ENCODE measurements at regions not wholly inside any gene's neighbourhood (a gene's known extent, or its start where the extent isn't known, plus 50 kb on each side); places are given as distances from the start of the nearest gene placed in this dataset.

DNA sequence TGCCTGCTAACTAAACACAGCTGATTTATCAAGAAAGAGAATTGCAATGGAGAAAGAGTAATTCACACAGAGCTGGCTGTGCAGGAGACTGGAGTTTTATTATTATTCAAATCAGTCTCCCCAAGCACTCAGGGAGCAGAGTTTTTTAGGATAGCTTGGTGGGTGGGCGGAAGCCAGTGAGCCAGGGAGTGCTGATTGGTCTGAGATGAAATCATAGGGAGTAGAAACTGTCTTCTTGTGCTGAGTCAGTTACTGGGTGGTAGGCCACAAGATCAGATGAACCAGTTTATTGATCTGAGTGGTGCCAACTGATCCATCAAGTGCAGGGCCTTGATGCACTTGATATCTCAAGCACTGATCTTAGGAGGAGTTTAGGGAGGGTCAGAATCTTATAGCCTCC is 891.9 kb upstream of the CADM2 start:
- no peak for DNase-seq (ENCODE audit: low read depth in 2 of 2)

DNA sequence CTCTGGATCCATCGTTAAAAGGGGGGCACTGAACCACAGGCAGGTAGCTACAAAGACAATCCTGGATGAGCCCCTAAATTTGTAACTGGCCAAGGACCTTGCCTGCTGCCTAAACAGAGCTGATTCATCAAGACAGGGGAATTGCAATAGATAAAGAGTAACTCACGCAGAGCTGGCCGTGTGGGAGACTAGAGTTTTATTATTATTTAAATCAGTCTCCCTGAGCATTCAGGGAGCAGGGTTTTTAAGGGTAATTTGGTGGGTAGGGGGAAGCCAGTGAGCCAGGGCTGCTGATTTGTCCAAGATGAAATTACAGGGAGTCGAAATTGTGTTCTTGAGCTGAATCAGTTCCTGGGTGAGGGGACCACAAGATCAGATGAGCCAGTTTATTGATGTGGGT is 885.1 kb upstream of the CADM2 start:
- DNase-seq (ENCODE audit: low read depth in 2 of 2), result no peak

DNA sequence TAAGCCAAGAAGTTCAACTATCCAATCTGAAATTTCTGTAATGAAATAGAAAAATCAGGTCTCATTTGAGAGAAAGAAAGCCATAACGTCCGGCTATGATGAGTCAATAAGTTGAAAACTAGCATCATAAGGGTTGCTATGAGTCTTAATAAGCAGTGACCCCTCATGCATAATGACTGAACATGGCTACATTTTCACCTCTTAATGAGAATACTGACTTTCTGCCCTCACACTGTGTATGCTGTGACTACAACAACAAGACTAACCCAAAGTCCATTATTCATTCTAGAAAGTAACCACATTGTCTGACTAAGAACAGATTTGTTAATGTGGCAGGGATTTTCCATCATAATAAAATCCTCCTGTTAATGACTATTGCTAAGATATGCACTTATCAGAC is 884.0 kb upstream of the CADM2 start:
- DNase-seq (ENCODE audit: low read depth in 2 of 2), result no peak

DNA sequence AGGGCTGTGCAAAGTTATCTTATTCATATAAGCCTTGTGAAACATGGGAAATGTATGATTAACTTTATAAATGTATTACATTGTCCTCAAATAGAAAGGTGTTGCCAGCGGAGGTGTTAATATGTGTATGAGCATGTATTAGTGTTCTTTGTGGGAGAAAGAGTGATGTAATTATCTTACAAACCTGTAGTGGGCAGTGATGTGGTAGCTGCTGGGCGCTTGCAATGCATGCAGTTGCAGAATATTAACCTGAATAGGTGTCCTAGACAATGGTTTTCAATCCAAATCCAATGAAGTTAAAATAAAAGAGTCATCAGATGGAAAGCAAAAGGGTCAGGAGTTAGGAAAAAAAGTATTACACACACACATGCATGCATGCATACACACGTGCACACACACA is 881.3 kb upstream of the CADM2 start:
- no peak for DNase-seq (ENCODE audit: low read depth in 2 of 2)

DNA sequence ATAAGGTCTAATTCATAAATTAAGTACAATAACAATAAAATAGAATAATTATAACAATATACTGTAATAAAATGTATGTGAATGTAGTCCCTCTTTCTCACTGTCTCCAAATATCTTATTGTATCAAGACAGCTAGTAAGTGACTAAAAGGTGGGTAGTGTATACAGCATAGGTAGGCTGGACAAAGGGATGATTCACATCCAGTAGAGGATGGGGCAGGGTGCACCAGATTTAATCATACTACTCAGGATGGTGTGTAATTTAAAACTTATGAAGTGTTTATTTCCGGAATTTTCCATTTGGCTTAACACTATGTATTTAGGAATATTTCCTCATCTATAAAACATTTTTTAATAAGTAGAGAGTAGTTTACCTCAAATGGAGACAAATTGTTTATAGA is 876.1 kb upstream of the CADM2 start:
- DNase-seq (ENCODE audit: low read depth in 2 of 2), result no peak

DNA sequence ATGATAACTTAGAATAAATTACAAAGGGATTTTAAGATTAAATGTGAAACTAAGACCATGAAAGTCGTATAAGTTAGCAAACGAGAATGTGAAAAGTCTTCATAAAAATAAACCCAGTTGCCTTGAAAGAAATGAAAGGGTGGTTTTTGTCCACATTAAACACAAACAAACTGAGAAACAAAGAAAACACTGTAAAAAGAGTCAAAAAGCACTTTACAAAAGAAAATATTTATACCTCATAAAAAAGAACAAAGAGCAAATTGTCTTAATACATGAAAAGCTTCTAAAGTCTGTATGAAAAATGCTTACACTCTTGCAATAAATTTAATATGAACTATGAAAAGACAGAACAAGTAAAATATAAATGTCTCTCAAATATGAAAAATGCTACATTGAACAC is 865.9 kb upstream of the CADM2 start:
- no peak for DNase-seq (ENCODE audit: low read depth in 2 of 2)

DNA sequence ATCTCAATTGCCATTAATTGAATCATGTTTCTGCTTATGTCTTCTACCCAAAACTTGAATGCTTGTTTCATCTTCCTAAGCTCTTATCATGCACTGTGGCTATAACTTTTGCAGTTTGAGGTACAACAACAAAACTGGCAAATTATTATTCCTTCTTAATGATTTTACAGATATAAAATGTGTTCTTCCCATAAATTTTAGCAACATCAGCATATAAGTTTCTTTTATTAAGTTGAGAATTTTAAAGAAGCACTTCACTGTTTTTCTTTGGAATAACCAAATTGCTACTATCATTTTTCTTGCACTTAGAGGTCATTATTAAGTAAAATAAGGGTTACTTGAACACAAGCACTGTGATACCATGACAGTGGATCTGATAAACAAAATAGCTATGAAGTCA is 862.6 kb upstream of the CADM2 start:
- DNase-seq (ENCODE audit: low read depth in 2 of 2), result no peak

DNA sequence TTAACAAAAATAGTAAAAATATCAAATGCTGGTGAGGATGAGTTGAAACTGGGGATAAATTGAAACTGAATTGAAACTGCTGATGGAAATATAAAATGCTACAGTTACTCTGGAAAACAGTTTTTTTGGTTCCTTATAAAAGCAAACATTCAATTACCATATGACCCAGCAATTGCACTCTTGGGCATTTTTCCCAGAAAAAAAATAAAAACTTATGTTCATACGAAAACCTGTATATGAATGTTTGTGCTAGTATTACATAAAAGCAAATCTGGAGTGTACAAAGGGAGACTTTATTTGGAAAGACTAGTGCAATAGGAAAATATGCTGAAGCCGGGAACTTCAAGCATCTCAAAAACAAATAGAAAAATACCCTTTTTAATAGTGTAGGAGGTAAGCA is 857.9 kb upstream of the CADM2 start:
- DNase-seq (ENCODE audit: low read depth in 2 of 2), result no peak

DNA sequence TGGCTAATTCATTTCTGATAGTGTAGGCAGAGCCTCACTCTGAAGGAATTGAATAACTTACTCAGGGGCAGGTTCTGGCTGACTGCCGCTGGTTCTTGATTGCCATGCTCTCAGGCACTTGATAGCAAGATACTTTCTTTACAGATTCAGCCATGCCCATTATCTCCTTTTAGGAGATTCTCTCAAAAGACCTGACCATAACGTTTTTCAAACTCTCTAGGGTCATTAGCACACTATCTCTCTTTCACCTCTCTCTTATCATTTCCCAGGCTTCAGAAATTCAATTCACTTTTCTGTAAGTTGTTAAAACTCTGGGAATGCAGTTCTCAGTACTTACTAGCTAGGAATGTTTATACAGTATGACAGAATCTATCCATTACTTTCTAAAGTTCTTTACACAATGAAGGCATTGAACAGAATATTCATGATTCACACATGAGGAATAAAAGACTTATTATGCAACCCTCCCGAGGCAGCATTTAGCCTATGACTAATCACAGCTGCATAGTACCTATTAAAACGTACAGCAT is 850.3 kb upstream of the CADM2 start:
- no peak for DNase-seq (ENCODE audit: low read depth in 2 of 2)

DNA sequence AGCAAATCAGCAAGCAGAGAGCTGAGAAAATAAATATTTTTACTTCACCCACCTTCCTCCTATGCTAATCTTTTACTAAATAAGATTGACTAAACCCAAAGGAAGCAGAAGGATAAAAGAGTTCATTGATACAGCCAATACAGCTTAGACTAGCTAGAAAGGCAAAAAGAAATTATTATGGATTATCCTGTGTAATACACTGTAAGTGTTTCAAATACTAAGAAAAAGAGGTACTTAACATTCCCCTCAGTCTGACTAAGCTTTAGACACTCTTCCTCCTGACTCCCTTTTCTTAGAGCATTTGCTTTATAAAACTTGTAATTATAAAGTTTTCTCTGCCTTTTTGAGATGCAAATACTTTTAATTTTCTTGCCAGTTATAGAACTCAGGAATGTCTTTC is 848.9 kb upstream of the CADM2 start:
- no peak for DNase-seq (ENCODE audit: low read depth in 2 of 2)

DNA sequence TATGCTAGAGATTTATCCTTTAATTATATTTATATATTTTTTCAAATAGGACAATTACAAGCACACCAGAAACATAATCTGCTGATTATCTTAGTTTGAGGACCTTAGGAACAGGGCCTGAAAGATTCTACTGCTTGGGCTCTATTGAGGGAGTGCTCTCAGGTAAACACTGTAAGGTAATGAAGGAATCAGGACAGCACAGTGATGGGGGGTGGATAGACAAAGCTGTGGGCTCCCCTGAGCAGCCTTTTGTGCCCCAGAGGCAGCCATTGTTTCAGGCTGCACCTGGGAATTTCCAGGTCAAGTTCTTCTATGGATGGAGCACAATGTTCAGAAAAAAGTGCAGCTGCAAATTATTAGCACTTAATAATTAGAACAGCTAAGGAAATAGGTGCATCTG is 848.0 kb upstream of the CADM2 start:
- no peak for DNase-seq (ENCODE audit: low read depth in 2 of 2)

DNA sequence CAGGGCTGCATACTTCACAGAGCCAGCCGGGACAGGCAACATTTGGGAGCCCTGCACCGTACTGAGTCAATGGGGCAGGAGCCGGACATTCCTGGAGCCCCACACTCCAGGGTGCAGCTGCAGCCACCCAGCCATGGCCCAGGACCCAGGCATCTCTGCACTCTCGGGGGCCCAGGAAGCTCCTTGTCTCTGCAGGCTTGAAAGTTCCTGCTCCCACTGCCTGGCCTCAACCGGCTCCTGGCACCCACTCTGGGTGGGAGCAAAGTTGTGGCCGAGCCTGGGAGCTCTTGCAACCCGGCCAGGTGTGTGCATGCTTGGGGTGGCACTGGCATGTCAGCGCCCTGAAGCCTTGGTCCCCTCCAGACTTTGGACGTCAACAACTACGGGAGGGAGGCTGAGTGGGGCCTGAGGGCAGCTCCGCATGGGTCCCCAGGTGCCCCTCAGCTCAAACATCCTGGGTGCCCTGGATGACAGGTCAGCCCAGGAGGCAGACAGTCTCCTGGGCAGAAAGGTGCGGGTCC is 833.5 kb upstream of the CADM2 start:
- no peak for DNase-seq (ENCODE audit: low read depth in 2 of 2)

DNA sequence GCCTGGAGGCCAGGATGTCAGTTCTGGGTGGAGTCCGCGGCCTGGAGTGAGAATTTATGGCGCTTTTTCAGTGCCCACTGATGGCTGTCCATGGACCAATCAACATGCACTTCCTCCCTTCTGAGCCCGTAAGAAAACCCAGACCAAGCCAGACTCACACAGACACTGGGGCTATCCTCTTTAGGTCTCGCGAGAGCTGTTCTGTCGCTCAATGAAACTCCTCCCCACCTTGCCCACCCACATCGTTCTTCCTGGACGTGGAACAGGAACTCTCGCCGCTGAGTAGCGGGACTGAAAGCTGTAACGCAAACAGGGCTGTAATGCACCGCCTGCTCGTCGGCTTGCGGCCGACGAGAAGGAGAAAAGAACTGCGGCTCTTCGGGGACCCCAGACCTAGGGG is 833.0 kb upstream of the CADM2 start:
- no peak for DNase-seq (ENCODE audit: low read depth in 2 of 2)

DNA sequence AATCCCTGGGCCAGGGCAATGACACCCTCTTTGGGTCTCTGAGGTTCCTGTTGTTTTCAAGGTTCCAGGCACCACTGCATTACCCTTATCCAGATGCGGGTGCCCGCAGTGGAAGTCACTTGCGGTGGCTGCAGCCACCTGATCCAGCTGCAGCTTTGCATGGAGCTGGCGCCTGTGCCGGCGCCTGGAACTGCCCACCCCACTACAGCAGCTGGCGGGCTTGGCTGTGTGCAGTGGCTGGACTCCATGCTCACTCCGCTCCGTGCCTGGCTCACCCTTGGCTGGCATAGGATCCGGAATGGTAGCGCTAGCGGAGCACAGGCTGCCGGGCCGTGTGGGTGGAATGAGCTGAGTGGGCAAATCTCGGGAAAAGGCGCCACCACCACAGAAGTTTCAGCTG is 832.6 kb upstream of the CADM2 start:
- no peak for DNase-seq (ENCODE audit: low read depth in 2 of 2)

DNA sequence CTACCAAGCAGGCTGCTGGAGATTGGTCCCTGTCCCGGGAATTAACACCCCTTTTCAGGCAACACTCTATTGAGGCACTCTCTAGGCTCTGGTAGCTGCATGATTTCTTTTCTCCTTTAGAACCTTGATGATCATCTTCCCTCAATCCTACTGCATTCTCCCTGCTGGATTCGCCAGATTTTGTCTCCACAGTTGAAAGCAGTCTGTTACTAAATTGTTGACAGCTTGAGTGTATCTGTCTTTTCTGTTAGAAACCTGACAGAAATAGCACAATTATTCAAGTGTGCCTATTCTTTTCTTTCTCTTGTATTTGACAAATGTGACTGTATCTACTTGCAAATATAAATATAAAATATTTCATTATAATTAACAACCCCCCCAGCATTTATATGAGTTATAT is 830.8 kb upstream of the CADM2 start:
- no peak for DNase-seq (ENCODE audit: low read depth in 2 of 2)

DNA sequence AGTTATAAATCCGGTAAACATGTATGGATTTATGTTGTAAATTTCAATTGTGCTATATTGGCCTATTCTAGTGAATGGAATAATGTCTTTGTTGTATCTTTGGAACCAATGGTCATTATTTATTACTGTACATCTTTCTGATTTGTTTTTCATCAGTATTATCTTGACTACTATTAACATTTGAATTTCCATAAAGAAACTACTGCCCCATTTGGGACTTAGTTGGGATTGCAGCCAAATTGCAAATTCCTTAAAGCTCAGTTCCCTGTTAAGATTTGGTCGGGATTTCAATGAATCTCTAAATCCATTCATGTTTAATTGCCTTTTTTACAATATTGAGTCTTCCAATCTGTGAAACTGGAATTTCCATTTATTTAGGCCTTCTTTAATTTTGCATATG is 822.4 kb upstream of the CADM2 start:
- no peak for DNase-seq (ENCODE audit: low read depth in 2 of 2)

DNA sequence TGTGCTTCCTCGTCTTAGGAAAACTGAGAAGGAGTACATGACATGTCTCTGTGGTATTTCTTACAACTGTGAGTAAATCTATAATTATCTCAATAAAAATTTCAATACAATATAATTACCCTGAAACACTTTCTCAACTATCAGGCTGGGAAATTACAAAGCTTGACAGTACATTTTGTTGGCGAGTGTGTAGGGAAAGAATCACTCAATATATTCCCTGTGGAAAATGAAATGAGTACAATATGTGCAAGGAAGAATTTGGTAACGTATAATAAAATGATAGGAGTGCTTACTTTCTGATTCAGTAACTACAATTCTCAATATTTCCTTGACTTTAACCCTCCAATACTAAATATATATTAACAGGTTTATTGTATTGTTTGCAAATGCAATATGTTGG is 818.2 kb upstream of the CADM2 start:
- DNase-seq (ENCODE audit: low read depth in 2 of 2), result no peak

DNA sequence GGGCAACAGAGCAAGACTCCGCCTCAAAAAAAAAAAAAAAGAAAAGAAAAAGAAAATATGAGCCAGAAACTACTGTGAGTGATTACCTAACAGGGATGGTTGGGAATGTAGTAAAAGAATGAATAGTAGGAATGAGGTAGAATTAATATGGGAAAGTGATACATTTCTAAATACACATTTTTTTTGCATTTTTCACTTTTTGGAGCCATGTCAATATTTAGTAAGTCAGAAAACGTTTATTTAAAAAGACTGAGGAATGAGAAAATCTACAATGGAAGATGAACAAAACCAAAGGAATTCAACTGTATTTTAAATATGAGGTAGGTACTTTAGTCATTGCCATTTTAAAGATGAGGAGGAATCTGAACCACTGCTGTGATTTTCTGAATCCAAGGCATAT is 817.2 kb upstream of the CADM2 start:
- no peak for DNase-seq (ENCODE audit: low read depth in 2 of 2)

DNA sequence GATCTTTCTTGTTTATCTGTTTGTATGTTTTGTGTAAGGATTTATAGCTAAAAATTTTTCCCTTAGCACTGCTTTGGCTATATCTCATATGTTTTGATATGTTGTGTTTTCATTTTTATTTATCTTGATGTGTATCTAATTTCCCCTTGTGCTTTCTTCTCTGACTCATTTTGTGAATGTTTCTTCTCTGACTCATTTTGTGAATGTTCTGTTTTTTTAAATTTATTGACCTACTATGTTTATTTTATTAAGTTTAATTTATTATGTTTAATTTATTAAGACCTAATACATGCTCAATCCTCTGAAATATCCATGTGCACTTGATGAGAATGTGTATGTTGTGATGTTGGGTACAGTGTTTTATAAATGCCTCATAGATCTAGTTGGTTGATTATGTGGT is 793.5 kb upstream of the CADM2 start:
- no peak for DNase-seq (ENCODE audit: low read depth in 2 of 2)

DNA sequence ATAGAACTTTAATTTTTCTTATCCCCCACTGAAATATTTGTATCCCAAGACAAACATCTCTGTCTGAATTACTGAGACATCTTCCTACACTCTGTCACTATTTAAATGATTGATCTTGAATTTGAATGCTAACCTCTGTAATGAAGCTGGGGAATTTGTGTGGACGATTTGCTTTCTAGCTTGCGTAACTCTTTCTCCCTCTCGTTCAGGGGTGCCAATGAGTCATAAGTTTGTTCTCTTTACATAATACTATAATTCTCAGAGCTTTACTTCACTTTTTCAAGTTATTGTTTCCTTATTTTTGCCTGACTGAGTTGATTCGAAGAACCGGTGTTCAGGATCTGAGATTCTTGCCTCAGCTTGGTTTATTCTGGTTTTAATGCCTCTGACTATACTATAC is 783.3 kb upstream of the CADM2 start:
- no peak for DNase-seq (ENCODE audit: low read depth in 2 of 2)

DNA sequence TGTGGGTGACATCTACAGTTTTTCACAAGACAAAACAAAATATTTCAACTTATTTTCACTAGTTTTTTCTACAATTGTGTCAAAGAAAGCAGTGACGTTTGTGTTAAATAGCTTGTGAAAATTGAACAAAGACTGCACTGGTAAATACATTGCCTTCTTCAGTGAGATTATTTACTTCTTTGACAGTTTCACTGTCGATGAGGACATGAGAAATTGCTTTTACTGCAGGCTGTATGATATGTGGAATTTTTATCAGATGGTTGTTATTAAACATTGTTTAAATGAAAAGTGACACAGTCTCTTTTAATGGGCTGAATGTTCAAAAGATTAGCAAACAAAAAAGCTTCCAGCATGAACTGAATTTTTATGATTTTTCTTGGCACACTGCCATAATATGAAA is 773.9 kb upstream of the CADM2 start:
- no peak for DNase-seq (ENCODE audit: low read depth in 2 of 2)

DNA sequence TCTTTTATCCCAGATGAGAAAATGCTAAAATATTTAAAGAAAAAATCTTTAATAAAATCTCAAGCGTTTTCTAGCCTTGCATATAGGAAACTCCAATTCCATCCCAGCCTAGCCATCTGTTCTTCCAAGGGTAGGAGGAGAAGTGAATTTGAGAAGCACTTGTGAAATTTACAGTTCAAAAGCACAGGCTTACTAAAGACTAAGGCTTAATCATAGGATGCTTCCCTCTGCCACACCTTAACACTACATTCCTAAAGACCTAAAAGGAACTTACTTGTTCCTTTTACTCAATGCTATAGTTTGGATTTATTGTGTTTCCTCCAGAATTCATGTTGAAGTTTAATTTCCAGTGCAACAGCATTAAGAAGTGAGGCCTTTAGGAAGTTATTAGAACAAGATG is 764.8 kb upstream of the CADM2 start:
- no peak for DNase-seq (ENCODE audit: low read depth in 2 of 2)

DNA sequence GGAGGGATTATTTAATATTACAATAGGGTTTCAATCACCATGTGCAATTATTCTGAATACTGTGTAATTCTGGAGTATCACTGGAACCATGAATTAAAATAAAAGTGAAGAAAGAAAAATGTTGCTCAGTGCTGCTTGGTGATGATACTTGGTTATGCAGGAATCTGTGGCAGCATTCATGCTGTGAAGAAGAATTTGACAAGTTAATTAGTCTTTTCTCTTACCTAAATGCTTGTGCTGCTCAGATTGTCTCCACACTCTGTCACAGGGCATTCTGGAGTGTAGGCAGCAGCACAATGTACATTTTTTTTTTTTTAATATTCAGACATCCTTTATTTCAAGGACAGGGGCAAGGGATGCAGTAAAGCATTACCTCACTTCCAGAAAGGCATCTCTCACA is 749.3 kb upstream of the CADM2 start:
- DNase-seq (ENCODE audit: low read depth in 2 of 2), result no peak

DNA sequence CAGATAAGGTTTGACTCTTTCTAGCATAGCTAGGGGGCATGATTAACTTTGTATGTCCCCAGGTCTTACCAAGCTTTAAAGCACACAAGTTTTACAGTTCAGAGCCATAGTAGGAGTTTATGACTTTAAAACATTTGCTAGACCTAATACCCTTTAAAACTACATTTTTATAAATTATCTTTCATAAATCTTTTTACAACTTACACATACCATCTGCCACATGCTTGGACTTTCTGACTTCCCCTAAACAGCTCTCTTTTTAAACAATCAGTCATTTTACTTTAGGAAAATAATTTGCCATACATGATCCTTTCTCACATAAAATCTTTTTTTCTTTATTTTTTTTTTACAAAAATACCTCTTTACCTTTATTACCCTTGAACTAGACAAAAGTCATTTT is 735.3 kb upstream of the CADM2 start:
- DNase-seq (ENCODE audit: low read depth in 2 of 2), result no peak

DNA sequence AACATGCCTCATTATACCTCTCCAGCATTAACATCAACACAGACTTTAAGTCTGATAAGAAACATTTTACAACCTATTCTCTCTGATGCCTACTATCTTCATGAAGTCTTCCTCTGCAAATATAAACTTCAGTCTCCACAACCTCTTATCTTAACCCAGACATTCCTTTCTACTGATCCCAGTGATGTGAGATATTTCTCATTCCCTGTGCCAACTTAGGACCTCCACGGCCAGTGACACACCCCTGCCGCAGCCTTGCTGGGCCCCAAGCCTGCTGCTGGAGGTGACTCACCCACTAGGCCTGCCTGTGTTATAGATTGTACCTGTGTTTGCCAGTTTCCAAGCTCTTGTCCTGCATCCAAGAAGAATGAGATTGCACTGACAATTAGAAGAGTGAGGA is 734.5 kb upstream of the CADM2 start:
- no peak for DNase-seq (ENCODE audit: low read depth in 2 of 2)
